CD4-positive, alpha-beta T cell treated with Interleukin-15 for 4 hours (primary cell): ENCODE measurements at regions not wholly inside any gene's neighbourhood (a gene's known extent, or its start where the extent isn't known, plus 50 kb on each side); places are given as distances from the start of the nearest gene placed in this dataset.

Experiments
- DNase-seq: peaks from one replicate; pipeline ENCODE4 v3.0.0-alpha.2; 2020; ENCODE audit warnings: low spot score

GRCh38 chr12:61502179-61502578, 758.0 kb upstream of the USP15 start:
- DNase-seq = no peak

- no peak for DNase-seq
Observed at GRCh38 chr12:61504396-61505080, 755.7 kb upstream of the USP15 start.

GRCh38 chr12:61513499-61513898, 746.7 kb upstream of the USP15 start:
- no peak for DNase-seq

GRCh38 chr12:61514016-61514415, 746.2 kb upstream of the USP15 start:
- DNase-seq = no peak

- DNase-seq = no peak
Observed at GRCh38 chr12:61521258-61521657, 738.9 kb upstream of the USP15 start.

GRCh38 chr12:61523276-61523992, 736.8 kb upstream of the USP15 start:
- no peak for DNase-seq

GRCh38 chr12:61524851-61525250, 735.4 kb upstream of the USP15 start:
- DNase-seq = no peak

GRCh38 chr12:61525331-61525730, 734.9 kb upstream of the USP15 start:
- DNase-seq = no peak

- no peak for DNase-seq
Observed at GRCh38 chr12:61530456-61530855, 729.7 kb upstream of the USP15 start.

- DNase-seq = no peak
Observed at GRCh38 chr12:61531195-61531594, 729.0 kb upstream of the USP15 start.

- DNase-seq = no peak
Observed at GRCh38 chr12:61536117-61536516, 724.1 kb upstream of the USP15 start.

GRCh38 chr12:61536525-61536924, 723.7 kb upstream of the USP15 start:
- no peak for DNase-seq

GRCh38 chr12:61538951-61539350, 721.3 kb upstream of the USP15 start:
- no peak for DNase-seq

GRCh38 chr12:61542551-61542950, 717.7 kb upstream of the USP15 start:
- DNase-seq = no peak

GRCh38 chr12:61546296-61546695, 713.9 kb upstream of the USP15 start:
- DNase-seq = no peak

- no peak for DNase-seq
Observed at GRCh38 chr12:61553091-61553490, 707.1 kb upstream of the USP15 start.

GRCh38 chr12:61554268-61555008, 705.8 kb upstream of the USP15 start:
- DNase-seq = no peak

- no peak for DNase-seq
Observed at GRCh38 chr12:61563665-61564450, 696.3 kb upstream of the USP15 start.

- DNase-seq = no peak
Observed at GRCh38 chr12:61564466-61564865, 695.7 kb upstream of the USP15 start.

GRCh38 chr12:61566183-61566582, 694.0 kb upstream of the USP15 start:
- no peak for DNase-seq

- DNase-seq = no peak
Observed at GRCh38 chr12:61574339-61574738, 685.9 kb upstream of the USP15 start.

- DNase-seq = no peak
Observed at GRCh38 chr12:61584943-61585342, 675.3 kb upstream of the USP15 start.
